DMS153 treated with DMSO at 0.1 percent for 48 hours (cell line): ENCODE measurements at regions not wholly inside any gene's neighbourhood (a gene's known extent, or its start where the extent isn't known, plus 50 kb on each side); places are given as distances from the start of the nearest gene placed in this dataset.

Experiments used
- DNase-seq: peaks from one replicate; lab custom pipeline; 2025; ENCODE audit not compliant: unreplicated experiment; lab: John Stamatoyannopoulos, UW

DNA sequence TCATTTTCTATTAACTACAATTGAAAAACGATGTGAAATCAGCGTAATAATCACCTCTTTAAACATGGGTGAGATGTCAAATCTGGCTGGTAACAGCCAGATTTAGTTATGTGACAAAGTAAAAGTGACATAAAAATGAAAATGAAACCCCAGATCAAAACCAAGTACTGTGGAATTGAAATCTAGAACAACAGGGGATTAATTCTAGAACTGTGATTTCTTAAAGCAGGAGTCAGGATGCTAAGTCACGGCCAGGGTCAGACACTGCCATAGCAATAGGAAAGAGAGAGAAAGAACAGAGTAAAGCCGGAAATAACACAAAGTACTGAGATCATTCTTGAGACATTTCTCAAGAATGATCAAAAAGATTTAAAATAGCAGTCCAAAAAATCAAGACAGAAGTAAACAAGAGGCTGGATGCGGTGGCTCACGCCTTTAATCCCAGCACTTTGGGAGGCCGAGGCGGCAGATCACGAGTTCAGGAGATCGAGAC is 1183.7 kb upstream of the NXPH2 start:
- no peak for DNase-seq

DNA sequence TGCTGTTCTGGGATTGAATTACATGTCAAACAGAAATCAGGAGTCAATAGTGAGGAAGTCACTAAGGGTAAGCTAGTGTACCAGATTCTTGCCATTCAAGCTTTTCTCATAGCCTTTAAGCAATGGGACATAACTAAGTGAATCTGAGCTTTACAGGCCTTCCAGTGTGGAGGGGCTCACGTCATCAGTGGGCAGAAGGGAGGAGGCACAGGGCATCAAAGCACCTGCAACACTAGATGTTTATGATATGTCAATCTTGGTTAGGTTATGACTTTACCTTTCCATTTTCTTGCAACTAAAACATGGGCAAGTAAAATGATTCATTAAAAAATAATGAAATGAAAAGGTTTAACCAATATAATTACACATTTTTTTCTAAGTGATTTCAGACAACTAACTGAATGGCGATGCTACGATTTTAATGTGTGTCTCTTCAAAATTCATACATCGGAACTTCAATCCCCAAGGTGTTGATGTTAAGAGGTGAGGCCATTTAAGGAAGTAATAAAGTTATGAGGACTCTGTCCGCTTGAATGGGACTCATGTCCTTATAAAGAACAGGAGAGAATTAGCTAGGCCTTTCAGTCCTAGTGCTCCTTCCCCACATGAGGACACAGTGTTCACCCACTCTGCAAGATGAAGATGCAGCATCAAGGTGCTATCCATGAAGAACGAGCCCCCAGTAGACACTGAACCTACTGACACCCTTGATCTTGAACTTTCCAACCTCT is 1169.2 kb upstream of the NXPH2 start:
- DNase-seq, result no peak

DNA sequence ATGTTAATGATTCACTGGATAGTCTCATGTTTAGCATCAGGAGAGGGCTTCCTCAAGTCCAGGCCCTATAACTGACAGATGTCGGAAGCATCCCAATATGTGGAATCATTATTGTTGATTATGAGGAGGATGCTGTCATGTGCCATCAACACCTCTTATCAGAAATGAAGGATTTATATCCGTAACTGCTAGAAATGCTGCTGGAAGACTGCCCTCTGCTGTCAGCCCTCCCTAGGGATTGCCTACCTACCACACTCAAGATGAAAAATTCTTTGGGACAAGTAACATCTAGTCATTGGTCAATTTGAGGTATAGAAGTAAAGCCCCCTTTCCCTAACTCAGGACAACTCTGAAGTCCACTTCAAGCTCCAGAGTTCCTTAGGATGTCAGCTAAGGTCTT is 1166.5 kb upstream of the NXPH2 start:
- DNase-seq, result no peak

DNA sequence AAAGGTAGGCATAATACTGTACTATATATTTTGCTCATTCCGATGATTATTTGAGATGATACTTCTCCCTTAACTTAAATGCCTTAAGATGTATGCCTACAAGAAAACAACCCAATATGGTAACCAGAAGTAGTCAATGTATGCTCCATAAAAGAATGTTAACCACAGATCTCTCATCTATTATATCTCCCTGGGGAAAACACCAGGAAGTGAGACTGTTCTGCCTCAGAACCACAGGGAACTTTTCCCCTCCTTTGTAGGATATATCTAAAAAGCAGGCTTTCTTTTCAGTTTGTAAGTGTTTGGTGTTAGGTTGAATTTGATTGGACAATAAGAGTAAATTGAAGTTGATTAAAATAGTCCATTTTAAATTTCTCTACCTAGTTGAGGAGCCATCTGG is 1160.5 kb upstream of the NXPH2 start:
- no peak for DNase-seq

DNA sequence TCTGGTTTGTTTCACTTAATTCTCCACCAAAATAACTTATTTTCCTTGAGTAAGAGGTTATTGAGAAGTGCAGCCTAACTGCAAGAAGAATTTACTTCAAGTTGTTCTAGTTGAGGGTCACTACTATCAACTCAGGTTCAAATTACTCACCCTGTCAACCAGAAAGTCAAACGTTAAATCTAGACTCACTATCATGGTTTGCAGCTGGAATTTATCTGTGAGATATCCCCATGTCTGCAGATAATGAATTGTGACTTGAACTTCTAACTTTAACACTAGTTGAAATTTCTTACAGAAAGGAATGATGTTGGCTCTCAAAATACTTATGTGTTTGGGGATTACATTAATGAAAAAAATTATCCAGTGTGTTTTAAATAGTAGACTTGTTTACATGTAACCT is 1145.7 kb upstream of the NXPH2 start:
- no peak for DNase-seq

DNA sequence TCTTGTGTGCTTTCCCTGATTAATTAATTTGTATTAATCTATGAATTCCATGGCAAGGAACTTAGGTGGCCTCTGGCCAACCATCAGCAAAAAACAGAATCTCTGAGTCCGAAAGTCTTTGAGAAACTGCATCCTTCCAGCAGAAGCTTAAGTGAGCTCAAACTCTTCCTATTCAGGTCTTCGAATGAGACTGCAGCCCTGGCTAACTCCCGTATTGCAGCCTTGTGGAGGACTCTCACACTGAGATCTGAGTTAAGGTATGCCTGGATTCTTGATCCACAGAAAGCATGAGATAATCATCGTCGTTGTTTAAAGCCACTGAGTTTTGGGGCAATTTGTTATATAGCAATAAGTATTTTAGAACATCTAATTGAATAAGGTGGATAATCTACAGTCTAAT is 1143.9 kb upstream of the NXPH2 start:
- no peak for DNase-seq

DNA sequence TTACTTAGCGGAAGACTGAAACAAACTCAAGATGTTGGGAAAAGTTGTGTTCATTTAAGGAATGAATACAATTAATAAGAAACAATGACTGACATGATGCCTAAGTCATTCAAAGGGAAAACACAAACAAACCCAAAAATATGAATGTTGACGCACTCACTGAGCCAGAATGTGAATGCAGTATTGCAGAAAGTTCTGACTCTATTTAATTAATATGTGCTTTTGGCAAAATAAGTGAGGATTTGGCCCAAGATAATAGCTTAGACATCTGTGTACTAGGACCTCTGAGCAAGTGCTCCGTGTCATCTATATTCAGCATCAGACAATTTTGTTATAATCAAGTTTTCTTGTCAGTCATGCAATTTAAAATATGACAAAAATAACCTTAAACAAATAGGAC is 1138.8 kb upstream of the NXPH2 start:
- no peak for DNase-seq

DNA sequence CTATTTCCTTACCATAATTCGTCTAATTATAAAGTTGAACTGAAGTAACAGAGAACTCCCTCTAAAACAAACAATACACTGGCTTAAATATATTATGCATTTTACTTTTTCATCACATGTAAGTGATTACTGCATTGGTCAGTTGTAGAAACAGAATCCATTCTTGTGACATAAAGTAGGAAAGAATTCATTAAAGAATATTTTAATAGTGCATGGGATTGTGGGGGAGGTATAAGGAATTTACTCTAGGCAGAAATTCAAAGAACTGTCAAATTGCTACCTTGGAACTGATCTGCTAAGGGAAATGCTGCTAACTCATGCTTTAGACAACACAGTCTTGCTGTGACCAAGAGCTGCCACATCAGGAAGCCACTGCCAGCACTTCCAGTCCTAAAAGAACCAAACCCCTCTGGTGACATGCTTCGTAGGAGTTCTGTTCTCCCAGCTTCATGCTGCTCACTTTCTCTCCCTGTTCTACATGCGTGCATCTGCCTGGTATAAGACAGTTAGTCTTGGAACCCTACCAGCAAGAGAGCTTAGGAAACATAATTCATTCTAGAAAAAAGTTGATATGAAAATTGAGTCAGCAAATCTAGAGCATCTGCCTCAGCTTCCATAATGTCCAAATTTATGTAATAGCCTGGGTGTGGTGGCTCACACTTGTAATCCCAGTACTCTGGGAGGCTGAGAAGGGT is 1137.6 kb upstream of the NXPH2 start:
- no peak for DNase-seq

DNA sequence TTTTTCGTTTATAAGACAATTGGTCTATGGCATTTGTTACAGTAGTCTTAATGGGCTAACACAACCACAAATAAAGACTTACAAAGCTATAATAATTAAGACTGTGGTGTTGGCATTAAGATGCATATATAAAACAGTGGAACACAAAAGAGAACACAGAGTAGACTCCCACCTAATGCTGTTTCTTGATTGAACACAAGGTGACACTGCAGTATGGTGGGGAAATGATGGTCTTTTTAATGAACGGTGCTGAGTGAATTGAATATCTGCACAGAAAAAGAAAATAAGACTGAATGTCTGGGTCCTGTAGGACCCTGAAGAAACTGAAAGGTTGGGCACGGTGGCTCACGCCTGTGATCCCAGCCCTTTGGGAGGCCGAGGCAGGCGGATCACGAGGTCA is 1136.6 kb upstream of the NXPH2 start:
- no peak for DNase-seq

DNA sequence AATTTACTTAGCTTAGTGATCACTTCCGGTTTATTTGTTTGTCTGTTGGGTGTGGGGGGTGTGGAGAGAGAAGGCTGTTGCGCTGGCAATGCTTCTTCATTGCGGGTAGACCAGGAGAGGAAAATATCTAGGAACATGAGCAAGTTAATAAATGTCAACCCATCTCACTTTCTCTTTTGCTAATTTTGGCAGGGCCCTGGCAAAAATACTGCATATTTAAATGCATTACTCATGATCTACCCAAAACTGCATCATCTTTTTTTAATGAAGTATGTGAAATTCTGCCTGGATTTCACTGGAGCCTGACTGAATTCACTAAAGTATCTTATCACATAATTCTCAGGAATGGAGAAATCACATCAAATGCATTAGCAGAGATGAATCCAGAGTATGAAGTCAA is 1131.0 kb upstream of the NXPH2 start:
- DNase-seq, result no peak

DNA sequence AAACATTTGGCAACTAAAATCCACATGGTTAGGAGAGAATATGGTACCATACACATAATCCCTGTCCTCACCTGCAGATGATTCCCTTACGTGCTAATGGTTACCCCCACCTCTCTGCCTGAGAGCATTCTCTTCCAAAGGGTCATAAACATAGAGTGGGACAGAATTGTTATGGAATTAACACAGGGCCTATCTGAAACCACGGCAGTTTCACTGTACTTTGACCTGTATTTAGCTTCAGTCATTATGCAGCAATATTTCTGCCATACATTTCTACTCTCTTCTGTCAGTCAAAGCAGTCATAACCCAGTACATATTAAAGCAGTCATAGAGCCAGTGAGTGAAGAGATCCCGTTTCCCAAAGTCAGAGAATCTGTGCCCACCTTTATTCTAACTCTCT is 1128.9 kb upstream of the NXPH2 start:
- no peak for DNase-seq

DNA sequence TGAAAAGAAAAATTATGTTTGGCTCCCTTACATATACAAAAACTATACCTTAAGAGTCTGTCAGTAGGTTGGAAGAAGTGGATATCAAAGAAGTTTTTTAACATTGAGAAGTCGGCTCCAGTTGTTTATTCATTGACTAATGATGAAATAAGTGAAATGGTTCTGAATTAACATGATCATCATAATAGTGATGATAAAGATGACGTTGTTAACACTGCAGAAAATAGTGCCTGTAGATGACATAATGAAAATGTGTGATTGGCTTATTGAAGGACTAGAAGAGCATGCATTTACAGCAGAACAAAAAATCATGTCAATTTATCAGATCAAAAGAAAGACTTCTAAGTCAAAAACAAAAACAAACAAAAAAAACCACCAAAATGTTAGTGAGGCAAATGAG is 1125.4 kb upstream of the NXPH2 start:
- DNase-seq, result no peak

DNA sequence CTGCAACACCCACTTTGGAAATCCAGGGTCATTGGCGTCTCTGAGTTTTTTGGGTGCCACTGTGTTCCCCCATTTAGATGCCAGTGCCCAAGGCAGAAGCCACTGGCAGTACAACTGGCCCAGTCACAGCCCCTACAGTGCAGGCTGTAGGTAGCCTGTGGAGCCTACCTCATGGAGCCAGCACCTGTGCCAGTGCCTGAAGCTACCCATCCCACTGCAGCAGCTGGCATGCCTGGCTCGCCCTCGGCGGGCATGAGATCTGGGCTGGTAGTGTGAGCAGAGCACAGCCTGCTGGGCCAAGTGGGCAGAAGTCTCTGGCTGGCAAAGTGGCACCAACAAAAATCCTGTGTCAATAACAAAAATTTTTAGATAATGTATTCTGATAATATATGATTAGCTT is 1111.4 kb upstream of the NXPH2 start:
- no peak for DNase-seq

DNA sequence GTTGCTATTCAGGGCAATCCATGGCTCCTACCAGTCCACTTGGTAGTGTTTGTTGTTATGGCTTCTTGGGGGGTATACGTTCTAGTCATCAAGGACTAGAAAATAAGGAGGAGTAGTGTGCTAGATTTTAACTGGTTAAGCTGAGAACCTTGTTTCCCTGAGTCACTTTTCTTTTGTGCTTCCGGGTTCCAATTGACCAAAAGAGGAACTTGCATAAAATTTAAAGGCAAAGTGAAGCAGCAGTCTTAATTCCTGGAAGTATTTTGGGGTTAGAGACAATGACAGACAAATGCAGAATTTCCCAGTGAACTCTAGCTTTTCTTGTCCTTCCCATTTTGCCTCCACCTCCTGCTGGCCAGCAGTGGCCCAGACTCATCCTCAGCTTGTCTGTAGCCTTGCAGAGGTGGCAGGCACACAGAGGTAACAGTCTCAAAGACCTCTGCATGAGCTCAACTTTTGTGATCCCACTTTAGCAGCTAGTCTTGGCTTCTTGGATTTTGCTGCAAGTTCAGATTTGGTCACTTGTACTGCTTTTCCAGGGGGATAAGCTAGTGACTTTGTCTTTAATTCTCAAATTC is 1105.8 kb upstream of the NXPH2 start:
- no peak for DNase-seq

DNA sequence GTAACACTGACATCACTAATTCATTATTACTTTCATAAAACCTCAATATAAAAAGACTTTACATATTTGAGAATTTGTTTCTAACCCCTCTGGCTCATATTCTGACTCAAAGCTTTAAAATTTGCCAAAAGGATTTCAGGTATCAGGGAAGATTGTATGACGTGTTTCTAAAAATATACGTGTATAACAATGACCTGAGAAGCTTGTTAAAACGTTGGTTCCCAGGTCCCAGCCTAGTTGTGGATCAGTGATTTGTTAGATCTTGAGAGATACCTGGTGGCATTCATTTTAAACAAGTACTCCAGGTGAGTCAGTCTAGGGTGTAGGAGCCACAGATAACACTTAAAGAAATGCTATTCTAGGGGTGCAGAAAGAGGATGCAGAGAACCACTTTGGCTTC is 1096.8 kb upstream of the NXPH2 start:
- no peak for DNase-seq

DNA sequence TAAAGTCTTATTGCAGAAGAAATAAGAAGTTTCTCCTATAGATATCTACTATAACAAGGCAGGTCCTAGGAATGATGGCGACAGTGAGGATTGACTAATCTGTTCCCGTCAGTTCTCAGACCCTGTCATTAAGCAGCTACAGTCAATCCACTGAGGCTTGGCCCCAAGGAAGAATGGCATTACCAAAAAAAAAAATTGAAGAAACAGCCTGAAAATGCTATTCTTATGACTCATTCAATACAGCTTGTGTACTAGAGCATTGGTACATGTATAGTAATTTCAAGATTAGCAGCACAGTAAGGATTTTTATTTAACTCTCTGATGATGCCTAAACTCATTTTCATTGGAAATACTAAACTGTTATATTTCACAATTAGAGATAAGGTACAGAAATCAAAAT is 1096.1 kb upstream of the NXPH2 start:
- no peak for DNase-seq

DNA sequence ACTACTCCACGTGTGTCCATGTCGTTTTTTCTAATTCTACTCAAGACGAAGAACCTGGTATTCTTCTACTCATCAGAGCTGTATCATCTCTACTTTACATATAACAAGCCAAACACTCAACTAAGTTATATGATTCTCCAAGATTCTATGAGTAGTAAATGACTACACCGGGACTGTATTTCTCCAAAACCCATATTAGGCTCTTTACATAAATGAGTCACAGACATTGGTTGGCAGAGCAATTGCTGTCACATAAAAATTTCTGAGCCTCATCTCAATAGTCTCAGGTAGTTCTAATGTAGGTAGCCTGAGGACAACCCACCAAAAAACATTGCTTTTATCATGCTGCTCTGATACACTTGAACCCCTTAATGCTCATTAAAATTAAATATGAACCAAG is 1092.3 kb upstream of the NXPH2 start:
- no peak for DNase-seq

DNA sequence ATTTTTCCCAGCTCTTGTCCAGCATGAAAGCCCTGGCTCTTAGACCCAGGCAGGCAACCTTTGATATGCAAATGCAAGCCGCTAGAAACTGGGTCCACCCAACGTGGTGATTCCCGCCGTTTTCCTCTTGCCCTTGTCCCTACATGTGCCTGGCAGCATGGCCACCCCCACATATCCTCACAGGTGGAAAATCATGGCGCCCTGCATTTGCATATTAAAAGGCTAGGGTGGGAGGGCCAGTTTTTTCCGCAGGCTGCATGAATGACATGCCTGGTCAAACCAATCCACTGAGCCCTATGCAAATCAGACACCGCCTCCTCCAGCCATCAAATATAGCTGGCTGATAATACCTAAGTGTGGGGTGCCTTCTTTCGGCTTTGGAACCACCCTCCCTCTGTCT is 1091.8 kb upstream of the NXPH2 start:
- DNase-seq, result no peak

DNA sequence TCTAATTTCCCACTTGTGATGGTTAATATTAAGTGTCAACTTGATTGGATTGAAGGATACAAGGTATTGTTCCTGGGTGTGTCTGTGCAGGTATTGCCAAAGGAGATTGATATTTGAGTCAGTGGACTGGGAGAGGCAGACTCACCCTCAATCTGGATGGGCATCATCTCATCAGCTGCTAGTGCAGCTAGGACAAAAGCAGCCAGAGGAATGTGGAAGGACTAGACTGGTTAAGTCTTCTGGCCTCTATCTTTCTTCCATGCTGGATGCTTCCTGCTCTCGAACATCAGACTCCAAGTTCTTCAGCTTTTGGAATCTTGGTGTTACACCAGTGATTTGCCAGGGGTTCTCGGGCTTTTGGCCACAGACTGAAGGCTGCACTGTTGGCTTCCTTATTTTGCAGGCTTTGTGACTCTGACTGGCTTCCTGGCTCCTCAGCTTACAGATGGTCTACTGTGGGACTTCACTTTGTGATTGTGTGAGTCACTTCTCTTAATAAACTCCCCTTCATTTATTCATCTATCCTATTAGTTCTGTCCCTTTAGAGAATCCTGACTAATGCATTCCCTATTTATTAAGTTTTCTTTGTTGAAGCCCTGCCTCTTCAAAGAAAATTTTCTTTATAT is 1087.5 kb upstream of the NXPH2 start:
- DNase-seq, result no peak

DNA sequence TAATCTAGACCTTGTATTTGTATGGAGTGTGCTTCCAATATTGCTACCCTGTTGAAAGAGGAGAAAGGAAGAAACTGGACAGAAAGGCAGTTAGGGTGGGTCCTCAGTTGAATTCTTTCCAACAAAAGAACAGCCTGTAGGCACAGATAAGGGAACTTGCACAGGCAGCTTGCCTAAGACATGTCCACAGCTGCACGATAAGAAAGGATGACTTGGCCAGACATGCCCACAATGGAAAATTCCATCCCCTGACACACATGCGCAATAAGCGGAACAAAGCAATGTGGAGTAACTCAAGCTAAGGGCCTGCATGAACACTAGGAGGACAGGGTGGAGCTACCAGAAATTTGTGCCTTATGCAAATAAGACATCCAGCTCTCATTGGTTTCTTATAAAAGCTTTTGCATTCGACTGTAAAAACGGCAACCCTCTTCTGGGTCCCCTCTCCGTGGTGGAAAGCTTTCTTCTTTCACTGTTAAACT is 1084.7 kb upstream of the NXPH2 start:
- no peak for DNase-seq

DNA sequence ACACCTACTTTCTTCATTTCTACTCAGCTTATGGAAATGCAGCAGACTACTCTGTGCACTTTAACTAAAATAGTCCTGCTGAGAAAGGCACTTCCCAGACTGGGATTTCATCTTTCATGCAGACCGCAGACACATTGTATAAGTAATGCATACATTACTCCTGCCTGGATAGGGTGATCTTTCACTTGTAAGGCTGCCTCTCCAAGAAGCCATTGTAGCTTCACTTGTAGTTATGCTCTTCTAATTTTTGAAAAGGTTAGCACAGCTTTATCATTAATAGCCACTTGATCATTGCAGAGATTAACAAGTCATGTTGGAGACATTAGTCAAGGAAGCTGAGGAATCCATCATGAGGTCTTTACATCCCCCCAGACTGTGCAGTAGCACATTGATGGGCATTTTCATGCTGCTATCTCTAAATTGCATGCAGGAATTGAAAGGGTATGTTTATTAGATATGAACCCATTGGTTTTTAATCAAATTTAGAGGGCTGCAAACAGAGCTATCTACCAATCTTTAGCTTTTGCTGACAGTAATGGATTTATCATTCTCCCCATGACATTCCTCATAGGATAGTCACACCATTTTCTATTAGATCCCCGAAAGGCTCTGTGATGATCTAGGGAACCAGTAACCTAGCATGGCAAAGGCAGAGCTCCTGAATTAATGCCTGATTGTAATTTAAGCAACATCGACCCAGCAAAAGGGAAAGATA is 1074.7 kb upstream of the NXPH2 start:
- DNase-seq, result no peak
